Activated CD4-positive, alpha-beta T cell treated with anti-CD3 and anti-CD28 coated beads, Interleukin-2, amount 50 U/mL, for 4 hours (primary cell): ENCODE measurements at regions not wholly inside any gene's neighbourhood (a gene's known extent, or its start where the extent isn't known, plus 50 kb on each side); places are given as distances from the start of the nearest gene placed in this dataset.

Source experiments
- DNase-seq, 2 experiments: peaks; one replicate each; pipeline ENCODE4 v3.0.0-alpha.2; 2020

- DNase-seq = no peak
These were observed 405.6 kb upstream of the MEX3C start for GRCh38 chr18:51603111-51603510.

- no peak for DNase-seq
These were observed 406.1 kb upstream of the MEX3C start for GRCh38 chr18:51603551-51603950.

GRCh38 chr18:51610481-51610880 is 413.0 kb upstream of the MEX3C start:
- DNase-seq = no peak

GRCh38 chr18:51611326-51611725 is 413.8 kb upstream of the MEX3C start:
- DNase-seq = no peak

- DNase-seq = no peak
These were observed 416.6 kb upstream of the MEX3C start for GRCh38 chr18:51614033-51614432.

GRCh38 chr18:51614967-51615571 is 417.6 kb upstream of the MEX3C start:
- no peak for DNase-seq

GRCh38 chr18:51617167-51617566 is 419.7 kb upstream of the MEX3C start:
- DNase-seq = no peak

- no peak for DNase-seq
These were observed 420.2 kb upstream of the MEX3C start for GRCh38 chr18:51617572-51618260.

- no peak for DNase-seq
These were observed 421.8 kb upstream of the MEX3C start for GRCh38 chr18:51619283-51619682.

GRCh38 chr18:51621113-51621863 is 423.8 kb upstream of the MEX3C start:
- no peak for DNase-seq

GRCh38 chr18:51621864-51622160 is 424.3 kb upstream of the MEX3C start:
- no peak for DNase-seq

GRCh38 chr18:51622702-51623101 is 425.2 kb upstream of the MEX3C start:
- DNase-seq = no peak

- DNase-seq = no peak
These were observed 426.2 kb upstream of the MEX3C start for GRCh38 chr18:51623653-51624052.

- DNase-seq = no peak
These were observed 433.2 kb upstream of the MEX3C start for GRCh38 chr18:51630706-51631105.

- DNase-seq = no peak
These were observed 440.4 kb upstream of the MEX3C start for GRCh38 chr18:51637881-51638280.

GRCh38 chr18:51639541-51639940 is 442.1 kb upstream of the MEX3C start:
- DNase-seq = no peak

- DNase-seq = no peak
These were observed 446.0 kb upstream of the MEX3C start for GRCh38 chr18:51643483-51643882.

GRCh38 chr18:51645607-51646006 is 448.1 kb upstream of the MEX3C start:
- DNase-seq = no peak

- no peak for DNase-seq
These were observed 449.9 kb upstream of the MEX3C start for GRCh38 chr18:51647346-51647745.

GRCh38 chr18:51647942-51648341 is 450.5 kb upstream of the MEX3C start:
- DNase-seq = no peak

- DNase-seq = no peak
These were observed 452.3 kb upstream of the MEX3C start for GRCh38 chr18:51649796-51650195.

GRCh38 chr18:51651761-51652160 is 454.3 kb upstream of the MEX3C start:
- no peak for DNase-seq

GRCh38 chr18:51653507-51654213 is 456.2 kb upstream of the MEX3C start:
- no peak for DNase-seq
